ENCODE measurements at regions not wholly inside any gene's neighbourhood (a gene's known extent, or its start where the extent isn't known, plus 50 kb on each side); places are given as distances from the start of the nearest gene placed in this dataset.

- TF ChIP-seq POLR2A (IDR thresholded peaks at IDR 0.05; ENCODE audit: control extremely low read depth in 1 of 2, low read depth in 2 of 2, low read length in 2 of 2) (no peak), SIX5 (IDR thresholded peaks at IDR 0.05; ENCODE audit: low read depth, low read length) (no peak), CTCF (IDR thresholded peaks at IDR 0.05; ENCODE audit: control extremely low read depth in 1 of 3, insufficient read depth in 1 of 3, low read depth in 1 of 3, low read length in 3 of 3) (no peak), NRF1 (IDR thresholded peaks at IDR 0.05; ENCODE audit: low read depth, low read length) (no peak), USF2 (IDR thresholded peaks at IDR 0.05; ENCODE audit: low read length) (no peak), ASH2L (IDR thresholded peaks at IDR 0.05; ENCODE audit: low read length) (no peak), CREB1 (IDR thresholded peaks at IDR 0.05) (no peak), RXRA (IDR thresholded peaks at IDR 0.05; ENCODE audit: insufficient read depth, low read depth, low read length) (no peak), CBX5 (IDR thresholded peaks at IDR 0.05; ENCODE audit: low read depth, low read length) (no peak), ZNF274 (IDR thresholded peaks at IDR 0.05; ENCODE audit: borderline replicate concordance, extremely low read depth, low read length) (no peak), SRF (IDR thresholded peaks at IDR 0.05; ENCODE audit: low read depth, low read length) (no peak)
Measured at GRCh38 chr4:173761938-173762337, 231.9 kb upstream of the HAND2 start.
